HG02938 (cell line): ENCODE measurements at regions not wholly inside any gene's neighbourhood (a gene's known extent, or its start where the extent isn't known, plus 50 kb on each side); places are given as distances from the start of the nearest gene placed in this dataset.
A peak's percentile ranks its signal among the peaks of the same experiment; 100 is the strongest.
"Not testable (repeated sequence)": the region's sequence is repeated elsewhere in the genome, so short reads cannot be mapped to it uniquely, and the experiment has no call there.

Experiments used
- ATAC-seq: cut with Tn5 transposase; IDR thresholded peaks from one replicate; pipeline ENCODE4 v1.9.1; 2021; ENCODE audit warnings: mild to moderate bottlenecking, moderate library complexity; ENCODE audit not compliant: unreplicated experiment

- no peak for ATAC-seq
Measured at GRCh38 chr10:123309731-123310130, 155.5 kb downstream of the BUB3 start.

- ATAC-seq, result no peak
Measured at GRCh38 chr10:123316776-123317175, 162.6 kb downstream of the BUB3 start.

GRCh38 chr10:123318516-123318915 is 164.3 kb downstream of the BUB3 start:
- ATAC-seq, result no peak

- ATAC-seq, result no peak
Measured at GRCh38 chr10:123320091-123320490, 165.9 kb downstream of the BUB3 start.

- ATAC-seq, result no peak
Measured at GRCh38 chr10:123323884-123324283, 169.7 kb downstream of the BUB3 start.

GRCh38 chr10:123325663-123326190 is 171.5 kb downstream of the BUB3 start:
- no peak for ATAC-seq

- ATAC-seq, result no peak
Measured at GRCh38 chr10:123326674-123327073, 172.5 kb downstream of the BUB3 start.

GRCh38 chr10:123327450-123327849 is 173.2 kb downstream of the BUB3 start:
- peak; percentile 68 for ATAC-seq

- no peak for ATAC-seq
Measured at GRCh38 chr10:123327896-123328295, 173.7 kb downstream of the BUB3 start.

GRCh38 chr10:123331438-123331837 is 177.2 kb downstream of the BUB3 start:
- ATAC-seq, result no peak

GRCh38 chr10:123346581-123346980 is 192.4 kb downstream of the BUB3 start:
- ATAC-seq, result no peak

GRCh38 chr10:123348691-123349572 is 194.7 kb downstream of the BUB3 start:
- ATAC-seq, result no peak

GRCh38 chr10:123351715-123352114 is 197.5 kb downstream of the BUB3 start:
- no peak for ATAC-seq

- no peak for ATAC-seq
Measured at GRCh38 chr10:123354521-123354920, 200.3 kb downstream of the BUB3 start.

GRCh38 chr10:123355748-123356481 is 201.7 kb downstream of the BUB3 start:
- ATAC-seq, result no peak

- ATAC-seq, result no peak
Measured at GRCh38 chr10:123356799-123357198, 202.6 kb downstream of the BUB3 start.

- ATAC-seq, result no peak
Measured at GRCh38 chr10:123357421-123357930, 203.3 kb downstream of the BUB3 start.

GRCh38 chr10:123359539-123359938 is 205.3 kb downstream of the BUB3 start:
- ATAC-seq, result no peak

- ATAC-seq, result no peak
Measured at GRCh38 chr10:123361832-123362231, 207.6 kb downstream of the BUB3 start.

- ATAC-seq, result no peak
Measured at GRCh38 chr10:123367195-123367594, 213.0 kb downstream of the BUB3 start.

- ATAC-seq, result not testable (repeated sequence)
Measured at GRCh38 chr10:123371626-123372025, 217.4 kb downstream of the BUB3 start.

GRCh38 chr10:123373591-123373990 is 219.4 kb downstream of the BUB3 start:
- no peak for ATAC-seq
